ENCODE measurements at regions not wholly inside any gene's neighbourhood (a gene's known extent, or its start where the extent isn't known, plus 50 kb on each side); places are given as distances from the start of the nearest gene placed in this dataset.

GRCh38 chr13:31681133-31681532 is 58.2 kb upstream of the RXFP2 start:
- TF ChIP-seq, protein P1, sequence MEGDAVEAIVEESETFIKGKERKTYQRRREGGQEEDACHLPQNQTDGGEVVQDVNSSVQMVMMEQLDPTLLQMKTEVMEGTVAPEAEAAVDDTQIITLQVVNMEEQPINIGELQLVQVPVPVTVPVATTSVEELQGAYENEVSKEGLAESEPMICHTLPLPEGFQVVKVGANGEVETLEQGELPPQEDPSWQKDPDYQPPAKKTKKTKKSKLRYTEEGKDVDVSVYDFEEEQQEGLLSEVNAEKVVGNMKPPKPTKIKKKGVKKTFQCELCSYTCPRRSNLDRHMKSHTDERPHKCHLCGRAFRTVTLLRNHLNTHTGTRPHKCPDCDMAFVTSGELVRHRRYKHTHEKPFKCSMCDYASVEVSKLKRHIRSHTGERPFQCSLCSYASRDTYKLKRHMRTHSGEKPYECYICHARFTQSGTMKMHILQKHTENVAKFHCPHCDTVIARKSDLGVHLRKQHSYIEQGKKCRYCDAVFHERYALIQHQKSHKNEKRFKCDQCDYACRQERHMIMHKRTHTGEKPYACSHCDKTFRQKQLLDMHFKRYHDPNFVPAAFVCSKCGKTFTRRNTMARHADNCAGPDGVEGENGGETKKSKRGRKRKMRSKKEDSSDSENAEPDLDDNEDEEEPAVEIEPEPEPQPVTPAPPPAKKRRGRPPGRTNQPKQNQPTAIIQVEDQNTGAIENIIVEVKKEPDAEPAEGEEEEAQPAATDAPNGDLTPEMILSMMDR (IDR thresholded peaks at IDR 0.05; ENCODE audit: low read depth, low read length, missing input control), result no peak
- TF ChIP-seq TAF1 (conservative IDR thresholded peaks at IDR 0.05) (no peak), FOXA1 (IDR thresholded peaks at IDR 0.05) (no peak)
